ENCODE measurements at regions not wholly inside any gene's neighbourhood (a gene's known extent, or its start where the extent isn't known, plus 50 kb on each side); places are given as distances from the start of the nearest gene placed in this dataset.

DNA sequence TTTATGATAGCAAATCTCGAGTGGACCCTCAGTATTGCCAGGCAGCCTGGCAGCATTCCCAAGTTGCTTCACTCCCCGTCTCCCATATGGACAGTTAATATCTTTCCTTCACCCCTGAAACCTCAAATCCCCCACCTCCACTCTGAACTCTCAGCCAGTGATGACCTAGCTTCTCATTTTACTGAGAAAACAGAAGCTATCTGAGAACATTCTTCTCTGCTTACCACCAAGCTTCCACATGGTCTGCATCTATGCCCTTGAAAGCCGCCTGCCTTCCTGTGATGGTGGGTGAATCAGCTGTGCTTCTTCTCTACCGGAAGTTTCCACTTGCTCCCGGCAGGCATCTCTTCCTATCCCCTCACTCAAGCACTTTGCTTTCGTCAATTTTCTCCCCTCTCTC lies 529.2 kb downstream of the EPHA4 start:
- DNase-seq: no peak

- no peak for DNase-seq
These were observed 527.3 kb downstream of the EPHA4 start for GRCh38 chr2:221044781-221045180.

DNA sequence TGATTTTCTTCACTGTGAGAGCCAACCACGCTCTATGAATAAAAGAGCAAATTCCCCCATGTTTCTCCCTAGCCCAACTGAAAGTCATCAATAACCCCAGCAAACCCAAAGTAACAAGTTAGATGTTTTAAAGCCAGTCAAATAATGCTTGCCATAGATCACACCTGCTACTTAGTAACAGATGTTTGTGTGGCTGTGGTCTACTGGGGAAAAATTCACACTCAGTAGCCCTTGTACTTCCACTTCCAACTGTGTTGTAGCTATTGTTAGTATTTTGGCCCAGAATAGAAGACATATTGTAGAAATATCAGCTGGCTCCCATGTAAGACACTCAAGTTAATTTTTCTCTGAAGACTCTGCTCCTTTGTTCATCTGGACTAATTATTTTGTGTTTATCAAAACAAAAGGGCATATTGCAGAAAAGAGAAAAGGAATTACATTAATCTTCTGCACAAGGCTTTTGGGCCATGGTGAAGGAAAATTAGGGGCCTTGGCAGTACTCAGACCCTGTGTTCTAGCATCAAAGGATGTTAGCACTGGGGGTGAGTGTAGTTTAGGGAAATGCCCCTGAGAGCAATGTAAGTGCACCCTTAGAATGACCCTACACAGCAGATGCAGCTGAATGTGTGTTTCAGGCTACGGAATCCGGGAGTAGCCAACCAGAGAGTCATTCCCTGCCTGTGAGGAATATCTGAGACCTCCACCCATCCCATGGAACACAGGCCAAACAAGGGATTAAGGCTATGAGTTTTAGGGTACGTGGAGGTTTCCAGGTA lies 521.9 kb downstream of the EPHA4 start:
- DNase-seq: no peak

GRCh38 chr2:221051162-221051561 lies 520.9 kb downstream of the EPHA4 start:
- DNase-seq: no peak

DNA sequence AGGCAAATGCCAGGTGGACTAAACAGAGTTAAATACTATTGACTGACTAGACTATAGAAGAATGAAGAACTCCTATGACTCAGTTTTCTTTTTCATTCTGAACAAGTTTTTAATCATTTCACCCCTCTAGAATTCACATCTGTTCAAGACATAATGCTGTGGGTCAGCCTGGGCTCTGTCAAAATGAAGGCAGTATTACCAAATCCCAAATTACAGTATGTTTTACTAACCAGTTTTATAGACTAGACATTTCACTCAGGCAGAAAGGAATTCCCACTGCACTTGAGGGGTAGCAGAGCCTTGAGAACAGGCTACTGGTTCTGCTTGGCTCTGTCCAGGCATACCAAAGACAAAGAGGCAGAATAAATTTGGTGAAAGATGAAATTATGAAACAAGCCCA lies 511.7 kb downstream of the EPHA4 start:
- no peak for DNase-seq

DNA sequence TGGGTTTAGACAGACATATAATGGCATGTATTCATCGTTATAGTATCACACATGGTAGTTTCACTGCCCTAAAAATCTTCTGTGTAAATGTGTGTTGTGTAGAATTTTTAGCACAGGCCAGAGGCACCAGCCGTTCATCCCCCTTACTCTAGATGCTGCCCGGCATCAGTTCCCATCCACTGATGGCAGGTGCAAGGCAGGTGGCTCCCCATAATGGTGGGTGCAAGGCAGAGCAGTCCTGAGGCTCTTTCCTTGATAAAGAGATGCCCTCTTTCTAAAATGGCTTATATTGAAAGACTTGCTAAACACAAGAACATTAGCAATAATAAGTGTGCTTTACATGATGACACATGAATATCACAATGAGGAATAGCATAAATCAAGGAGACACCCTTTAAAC lies 508.5 kb downstream of the EPHA4 start:
- DNase-seq: no peak

GRCh38 chr2:221064058-221064854 lies 507.8 kb downstream of the EPHA4 start:
- DNase-seq: no peak

GRCh38 chr2:221064880-221065279 lies 507.2 kb downstream of the EPHA4 start:
- no peak for DNase-seq

- no peak for DNase-seq
These were observed 504.0 kb downstream of the EPHA4 start for GRCh38 chr2:221068123-221068522.

- no peak for DNase-seq
These were observed 502.0 kb downstream of the EPHA4 start for GRCh38 chr2:221070106-221070505.

DNA sequence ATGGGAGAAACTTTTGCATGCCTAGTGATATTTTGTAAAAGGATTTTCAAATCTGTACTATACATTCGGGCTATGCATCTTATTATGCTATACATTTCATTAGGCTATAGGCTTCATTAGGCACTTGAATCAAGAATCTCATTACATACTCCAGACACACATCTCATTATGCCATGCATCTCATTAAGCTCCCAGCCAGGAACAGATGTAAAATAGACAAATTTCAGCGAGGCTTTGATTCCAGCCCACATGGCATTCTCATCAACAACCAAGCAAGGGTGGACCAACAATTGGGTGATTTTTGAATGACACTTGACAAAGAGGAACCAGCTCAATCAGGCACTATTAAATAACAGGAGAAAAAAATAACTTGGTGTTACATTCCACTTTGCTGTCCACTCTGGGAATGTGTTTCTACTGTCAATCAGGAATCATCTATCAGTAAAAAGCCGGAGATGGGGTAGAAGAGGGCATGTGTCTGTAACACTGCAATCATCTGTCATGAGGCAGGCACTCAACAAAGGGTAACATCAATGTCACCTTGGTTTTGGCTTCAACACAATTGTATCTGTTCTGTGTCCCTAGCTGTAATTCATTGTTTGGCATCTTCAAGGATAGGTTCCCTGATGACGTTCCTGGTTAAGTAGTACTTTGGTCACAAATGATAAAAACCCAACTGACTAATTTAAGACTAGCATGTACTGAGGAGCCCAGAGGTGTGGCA lies 498.6 kb downstream of the EPHA4 start:
- DNase-seq: no peak

- DNase-seq: no peak
These were observed 497.9 kb downstream of the EPHA4 start for GRCh38 chr2:221074238-221074637.

- DNase-seq: no peak
These were observed 496.9 kb downstream of the EPHA4 start for GRCh38 chr2:221075203-221075602.

DNA sequence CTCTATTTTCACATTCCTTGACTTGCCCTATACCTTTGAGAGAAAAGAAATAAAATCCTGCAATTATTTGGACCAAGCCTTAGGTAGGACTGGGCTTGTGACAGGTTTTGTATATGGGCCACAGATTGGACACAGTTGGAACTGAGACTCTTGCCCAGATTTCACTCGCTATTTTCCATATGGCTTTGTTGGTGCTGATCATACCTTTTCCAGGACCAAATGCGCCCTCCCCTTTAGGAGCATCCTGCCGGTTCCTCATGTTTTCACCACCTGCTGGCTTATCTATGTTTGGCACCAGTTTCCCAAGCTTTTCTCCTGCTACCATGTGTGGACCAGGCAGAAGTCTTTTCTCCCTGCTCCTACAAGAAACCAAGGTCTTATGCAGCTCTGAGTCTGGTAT lies 494.9 kb downstream of the EPHA4 start:
- DNase-seq: no peak

- DNase-seq: no peak
These were observed 494.3 kb downstream of the EPHA4 start for GRCh38 chr2:221077799-221078198.

GRCh38 chr2:221085341-221085900 lies 486.7 kb downstream of the EPHA4 start:
- no peak for DNase-seq

DNA sequence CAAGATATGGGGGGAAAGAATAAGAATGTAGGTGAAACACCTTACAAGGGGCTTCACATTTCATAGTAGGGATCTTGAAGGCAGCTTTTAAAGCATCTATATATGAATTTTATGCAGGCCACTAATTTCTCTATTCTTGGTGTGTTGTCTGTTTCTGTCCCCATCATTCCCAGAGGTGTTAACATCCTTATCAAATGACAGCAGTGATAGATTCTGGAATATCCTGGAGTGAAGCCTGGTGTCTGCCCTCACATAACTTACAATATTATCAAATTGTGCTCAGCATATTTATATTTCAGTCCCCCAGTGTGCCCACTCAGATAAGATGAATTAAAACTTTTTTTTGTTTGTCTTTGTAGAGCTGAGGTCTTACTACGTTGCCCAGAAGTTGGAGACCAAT lies 486.2 kb downstream of the EPHA4 start:
- DNase-seq: no peak

DNA sequence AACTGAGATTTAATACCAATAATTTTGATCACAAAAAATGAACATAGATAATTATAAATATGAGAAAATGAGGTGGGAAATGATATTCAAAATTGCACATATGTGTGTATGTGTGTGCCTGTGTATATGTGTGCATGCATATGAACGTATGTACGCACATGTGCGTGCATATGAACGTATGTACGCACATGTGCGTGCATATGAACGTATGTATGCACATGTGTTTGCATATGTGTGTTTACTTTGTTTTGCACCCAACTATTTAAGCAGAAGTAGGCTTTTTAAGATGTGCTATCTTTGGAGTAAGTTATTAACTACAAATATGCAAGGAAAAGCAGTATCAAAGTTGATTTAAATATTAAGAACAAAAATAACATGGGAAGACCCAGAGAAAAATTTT lies 484.3 kb downstream of the EPHA4 start:
- DNase-seq: no peak

DNA sequence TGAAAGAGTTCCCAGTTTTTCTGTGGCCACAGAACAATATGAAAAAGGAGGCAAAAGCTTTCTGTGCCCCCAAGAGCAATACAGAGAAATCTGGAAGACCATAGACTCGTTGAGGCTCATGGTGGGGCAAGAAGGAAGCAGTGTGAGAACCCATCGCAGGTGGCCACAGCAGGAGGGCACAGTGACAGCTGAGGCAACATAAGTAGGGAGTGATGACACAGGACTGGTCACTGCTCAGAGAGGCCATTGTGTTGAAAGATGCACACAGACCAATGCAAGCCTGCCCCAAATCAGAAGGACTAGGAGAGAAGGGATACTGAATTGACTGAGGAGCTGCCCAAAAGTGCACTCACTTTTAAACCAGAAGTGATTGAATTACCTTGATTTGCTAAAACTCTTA lies 483.6 kb downstream of the EPHA4 start:
- no peak for DNase-seq

GRCh38 chr2:221095356-221095755 lies 476.7 kb downstream of the EPHA4 start:
- no peak for DNase-seq

DNA sequence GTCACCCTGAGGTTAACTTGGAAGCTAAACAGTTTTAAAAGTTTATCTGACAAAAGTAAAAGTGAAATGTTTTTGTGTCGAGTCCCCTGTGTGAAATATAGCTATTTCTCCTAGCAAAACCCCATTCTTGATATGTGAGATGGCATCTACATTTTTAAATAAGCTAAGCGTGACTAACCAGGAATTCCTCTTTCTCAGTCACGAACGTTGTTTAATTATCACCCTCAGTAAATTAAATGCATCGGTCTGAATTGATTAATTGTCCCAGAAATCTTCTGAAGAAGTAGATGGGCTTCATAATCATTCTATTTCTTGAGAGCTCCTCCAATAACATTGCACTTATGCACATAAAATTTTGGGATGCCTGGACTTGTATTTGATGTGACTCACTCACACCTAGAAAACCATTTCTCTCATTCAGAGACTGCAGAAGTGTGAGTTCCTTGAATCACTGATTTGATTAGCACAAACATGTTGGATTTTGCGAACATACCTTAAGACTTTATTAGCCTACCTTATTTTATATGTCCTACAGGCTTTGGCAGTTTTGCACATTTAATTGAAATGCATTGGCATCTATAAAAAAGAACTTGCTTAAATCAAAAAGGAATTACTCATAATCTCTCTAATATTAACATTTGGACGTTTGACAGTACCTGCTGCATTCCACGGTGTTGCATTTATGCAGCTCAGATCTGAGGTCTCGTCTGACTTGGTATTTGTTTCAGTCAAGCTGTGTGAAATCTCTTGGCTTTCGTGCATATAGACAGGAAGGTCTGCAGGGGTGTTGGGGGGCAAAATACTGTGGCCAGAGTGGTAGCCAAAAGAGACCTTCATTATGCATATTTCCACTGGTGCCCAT lies 475.2 kb downstream of the EPHA4 start:
- no peak for DNase-seq

GRCh38 chr2:221097568-221097915 lies 474.6 kb downstream of the EPHA4 start:
- peak; percentile 86 for DNase-seq

- no peak for DNase-seq
These were observed 474.2 kb downstream of the EPHA4 start for GRCh38 chr2:221097949-221098348.
